GM18502 (cell line): ENCODE measurements at regions not wholly inside any gene's neighbourhood (a gene's known extent, or its start where the extent isn't known, plus 50 kb on each side); places are given as distances from the start of the nearest gene placed in this dataset.

Source experiments
- ATAC-seq: cut with Tn5 transposase; IDR thresholded peaks from one replicate; pipeline ENCODE4 v1.9.1; 2021; ENCODE audit warnings: mild to moderate bottlenecking; ENCODE audit not compliant: unreplicated experiment, poor library complexity

DNA sequence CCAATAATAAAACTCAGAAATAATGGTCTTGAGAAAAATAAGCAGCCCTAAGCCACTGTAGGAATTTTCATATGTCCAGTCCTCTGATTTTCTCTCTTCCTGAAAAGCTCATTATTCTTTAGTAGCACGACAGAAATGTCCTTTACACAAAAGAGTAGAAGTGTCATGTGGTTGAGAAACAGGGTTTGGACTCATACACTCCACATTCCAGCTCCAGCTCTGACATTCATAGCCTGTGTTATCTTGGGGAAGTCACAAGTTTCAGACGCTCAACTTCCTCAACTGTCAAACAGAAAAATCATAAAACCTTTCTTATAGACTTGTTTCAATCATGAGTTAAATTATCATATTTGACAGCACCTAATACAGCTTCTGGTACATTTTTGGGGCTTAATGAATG, 511.5 kb downstream of the TNS1 start:
- ATAC-seq = no peak

DNA sequence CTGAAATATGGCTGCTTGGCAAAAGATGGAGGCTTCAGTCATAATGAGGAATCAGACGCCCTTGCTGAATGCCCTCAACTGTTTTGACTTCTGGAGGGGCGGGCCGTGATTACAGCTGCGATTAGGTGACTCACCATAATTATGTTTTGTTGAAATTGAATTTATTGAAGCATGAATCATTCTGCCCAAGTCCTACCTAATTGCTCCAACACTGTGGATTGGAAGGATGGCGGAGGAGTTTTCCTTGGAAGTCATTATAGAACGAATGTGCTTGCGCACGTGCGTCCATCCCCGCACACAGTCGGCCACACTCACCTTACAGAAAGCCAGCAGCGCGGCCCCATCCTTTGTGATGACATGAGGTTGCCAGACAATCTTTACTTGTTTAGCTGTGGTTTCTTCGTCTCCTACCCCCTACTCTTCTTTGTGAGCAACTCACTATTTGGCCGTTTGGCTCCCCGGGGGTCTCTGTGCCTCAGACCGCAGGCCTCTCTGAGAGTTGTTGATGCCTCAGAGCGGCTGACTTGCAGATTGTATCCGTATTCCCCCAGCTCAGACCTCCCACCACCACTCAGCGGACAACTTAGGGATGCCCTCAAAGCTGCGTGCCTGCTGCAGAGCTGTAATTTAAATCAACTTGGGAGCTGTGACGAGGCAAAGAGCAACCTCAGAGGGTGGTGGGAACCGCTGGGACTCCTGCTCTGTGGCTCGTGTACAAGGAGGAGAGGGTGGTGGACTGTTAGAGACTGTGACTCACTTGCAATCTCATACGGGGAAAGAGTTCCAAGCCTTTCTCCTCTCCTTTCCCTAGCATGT, 513.4 kb downstream of the TNS1 start:
- ATAC-seq = no peak

GRCh38 chr2:217484046-217484445, 518.7 kb downstream of the TNS1 start:
- no peak for ATAC-seq

- no peak for ATAC-seq
Observed at GRCh38 chr2:217482056-217482710, 520.6 kb downstream of the TNS1 start.

DNA sequence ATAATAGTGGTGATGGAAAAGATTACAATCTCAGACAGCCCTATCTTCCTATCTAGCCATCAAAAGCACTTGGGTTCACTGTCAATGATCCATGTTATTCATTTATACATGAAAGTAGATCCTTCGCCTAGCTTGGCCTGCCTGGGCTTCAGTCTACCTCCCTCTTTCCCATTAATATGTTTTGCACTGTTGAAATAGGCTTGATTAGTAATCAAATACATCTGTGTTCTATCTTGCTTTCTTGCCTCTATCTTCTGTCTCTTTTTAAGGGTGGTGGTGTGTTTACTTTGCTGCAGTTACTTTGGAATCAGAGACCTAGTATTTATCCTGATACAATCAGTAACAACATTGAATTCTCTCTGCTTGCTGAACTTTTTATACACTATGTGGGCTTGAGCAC, 521.2 kb downstream of the TNS1 start:
- ATAC-seq = no peak

DNA sequence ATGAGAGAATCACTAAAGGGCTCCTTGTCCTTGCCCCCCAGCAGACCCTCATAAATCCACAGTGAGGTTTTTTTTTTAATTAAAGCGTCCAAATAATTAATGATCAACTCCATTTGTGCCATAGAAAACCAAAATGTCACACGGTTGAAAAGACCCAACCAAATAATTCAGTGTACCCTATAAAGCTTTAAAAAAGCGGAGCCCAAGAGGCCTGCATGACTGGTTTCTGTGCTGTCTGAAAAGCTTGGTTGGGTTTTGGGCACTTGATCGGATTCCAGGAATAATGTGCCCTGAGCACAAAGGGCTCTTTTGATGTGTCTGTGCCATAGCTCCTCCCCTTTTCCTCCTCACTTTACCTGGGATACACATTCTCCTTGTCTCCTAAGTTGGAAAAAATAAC, 523.2 kb downstream of the TNS1 start:
- ATAC-seq = no peak

- no peak for ATAC-seq
Observed at GRCh38 chr2:217478831-217479455, 523.9 kb downstream of the TNS1 start.

DNA sequence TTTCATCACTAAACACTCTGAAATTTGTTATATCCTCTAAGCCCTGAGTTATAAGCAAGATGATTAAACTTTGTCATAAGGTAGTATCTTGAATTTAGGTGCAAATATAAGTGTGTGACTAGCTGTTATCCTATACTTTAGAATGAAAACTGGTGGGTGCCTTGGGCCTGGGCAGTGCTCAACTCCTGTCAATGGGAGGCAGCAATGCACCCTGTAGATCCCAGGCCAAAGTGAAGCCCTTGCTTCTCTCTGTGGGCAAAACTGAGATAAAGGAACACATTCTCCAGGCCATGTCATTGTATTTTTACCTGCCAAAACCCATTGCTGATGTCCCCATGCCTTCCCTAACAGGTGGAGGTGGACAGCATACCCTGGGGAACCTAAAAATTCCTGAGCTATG, 525.2 kb downstream of the TNS1 start:
- ATAC-seq = no peak

DNA sequence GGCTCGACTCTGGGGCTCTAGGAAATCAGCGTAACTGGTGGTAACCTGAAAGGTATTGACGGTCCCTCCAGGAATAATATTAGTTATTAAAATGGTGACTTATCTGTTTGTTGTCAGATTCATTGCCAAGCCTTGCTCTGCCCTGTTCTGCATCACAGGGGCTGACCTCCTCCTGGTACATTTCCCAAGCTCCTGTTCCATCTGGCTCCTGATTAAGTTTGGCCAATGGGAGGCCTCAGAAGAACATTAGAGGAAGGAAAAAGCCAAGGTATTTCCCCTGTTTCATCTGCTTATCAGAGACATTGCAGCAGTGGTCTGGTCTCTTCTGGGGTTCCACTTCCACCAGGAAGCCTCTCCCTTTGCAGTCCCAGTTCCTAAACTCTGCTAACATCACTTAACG, 527.0 kb downstream of the TNS1 start:
- ATAC-seq = no peak

DNA sequence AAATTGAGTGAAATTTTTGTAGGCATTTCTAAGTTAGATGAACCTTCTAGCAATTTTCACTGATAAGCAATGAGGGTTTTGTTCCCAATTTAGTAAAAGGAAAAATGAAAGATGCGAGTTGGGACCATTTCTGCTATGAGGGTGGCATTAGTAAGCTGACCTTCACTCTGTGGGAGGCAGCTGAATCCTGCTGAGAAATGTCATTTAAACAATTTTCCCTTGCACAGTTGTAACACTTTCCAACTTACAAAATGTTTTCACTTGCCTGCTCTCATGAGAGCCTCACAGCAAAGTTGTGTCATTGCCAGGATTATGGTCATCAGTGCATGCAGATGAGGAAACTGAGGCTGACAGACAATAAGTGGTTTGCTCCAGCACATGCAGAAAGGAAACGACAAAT, 527.7 kb downstream of the TNS1 start:
- no peak for ATAC-seq

GRCh38 chr2:217471319-217471718, 531.5 kb downstream of the TNS1 start:
- ATAC-seq = no peak

DNA sequence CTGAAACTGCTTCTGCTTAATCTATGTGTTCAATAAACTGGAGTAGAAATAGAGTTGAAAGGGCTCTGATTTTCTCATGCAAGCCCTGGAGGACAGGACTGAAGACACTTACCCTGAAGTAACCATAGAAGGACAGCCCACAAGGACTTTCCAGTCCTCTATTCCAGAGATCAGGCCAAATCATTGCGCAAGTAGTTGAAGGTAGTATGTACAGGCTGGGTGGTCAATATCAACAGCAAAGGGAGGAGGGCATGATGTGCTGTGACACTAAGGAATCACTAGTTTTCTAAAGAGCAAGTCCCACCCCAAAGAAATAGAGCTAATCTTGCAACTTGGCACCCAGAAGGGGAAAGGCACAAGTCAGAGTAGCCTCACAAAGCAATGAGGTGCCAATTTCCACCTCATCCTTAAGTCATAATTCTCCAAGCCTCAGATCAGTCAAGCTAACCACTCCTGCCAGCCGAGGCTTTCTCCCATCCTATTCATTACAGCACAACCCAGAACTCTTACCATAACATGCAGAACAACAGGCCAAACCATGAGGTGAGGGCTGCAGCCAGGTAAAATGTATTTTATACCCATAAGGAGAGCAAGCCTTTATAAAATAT, 533.5 kb downstream of the TNS1 start:
- no peak for ATAC-seq

DNA sequence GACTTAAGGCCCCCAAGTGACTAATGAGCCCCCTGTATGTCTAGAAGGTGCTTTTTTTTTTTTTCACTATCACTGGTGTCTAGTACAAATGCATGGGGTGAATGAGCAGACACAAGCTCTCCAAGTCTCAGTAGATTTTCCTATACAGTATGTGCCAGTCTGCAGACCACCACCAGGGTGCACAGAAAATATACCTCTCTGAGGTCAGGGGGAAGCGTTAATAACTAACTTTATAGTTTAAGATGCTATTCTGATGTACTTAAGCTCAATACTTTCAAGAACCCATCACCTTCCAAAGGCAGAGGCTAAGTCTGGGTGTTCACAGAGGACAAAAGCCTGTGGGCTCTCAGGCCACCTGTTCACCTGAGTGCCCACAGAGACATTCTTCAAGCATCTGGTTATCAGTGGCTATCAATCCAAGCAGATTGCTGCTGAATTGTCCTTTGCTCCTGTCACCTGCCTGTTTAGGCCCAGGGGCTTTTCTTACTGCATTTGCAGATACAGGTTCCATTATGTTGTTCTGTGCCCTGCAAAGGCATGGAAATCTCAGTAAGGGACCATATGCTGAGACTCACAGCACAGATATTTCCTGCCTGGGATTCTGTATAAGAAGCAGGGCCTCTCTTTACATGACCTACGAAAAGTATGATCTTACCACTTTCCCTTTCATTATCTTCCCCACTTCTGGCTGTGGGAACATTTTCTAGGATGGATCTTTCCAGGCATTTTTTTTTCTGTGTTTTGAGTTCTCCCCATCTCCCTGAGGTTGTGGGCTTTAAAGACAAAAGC, 534.6 kb downstream of the TNS1 start:
- no peak for ATAC-seq

DNA sequence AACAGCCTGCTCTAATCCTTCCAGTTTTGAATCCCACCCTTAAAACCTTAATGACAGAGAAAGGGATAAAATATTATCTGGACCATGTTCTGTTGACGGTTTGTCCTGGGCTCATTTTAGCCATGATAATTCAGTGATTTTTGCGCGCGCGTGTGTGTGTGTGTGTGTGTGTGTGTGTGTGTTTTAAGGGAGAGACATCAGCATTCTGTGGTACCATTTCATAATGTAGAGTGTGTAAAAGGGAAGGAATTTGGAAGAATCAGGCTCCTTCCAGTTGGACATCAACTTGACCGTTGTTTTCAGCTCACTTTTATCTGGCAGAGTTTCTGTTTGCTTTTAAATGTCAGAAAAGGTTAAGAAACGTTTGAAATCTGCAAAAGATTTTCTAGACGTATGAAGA, 535.5 kb downstream of the TNS1 start:
- ATAC-seq = no peak

DNA sequence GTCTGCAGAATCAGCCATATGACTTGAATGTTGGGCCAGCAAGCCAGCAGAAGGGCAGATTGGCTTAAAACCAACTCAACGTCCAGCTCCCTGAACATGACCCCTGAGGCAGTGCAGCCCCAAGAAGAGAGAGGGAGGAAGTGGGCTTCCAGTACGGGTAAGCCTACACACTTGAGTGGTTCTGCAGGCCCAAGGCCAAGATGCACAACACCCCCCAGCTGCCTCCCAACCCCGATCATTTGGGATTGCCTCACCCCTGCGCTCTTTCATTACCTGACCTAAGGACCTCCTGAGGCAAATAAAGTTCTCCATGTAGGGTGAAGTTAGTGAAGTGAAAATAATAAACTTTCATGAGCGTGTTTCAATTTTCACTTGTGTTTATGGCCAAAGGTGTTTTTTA, 536.0 kb downstream of the TNS1 start:
- no peak for ATAC-seq

GRCh38 chr2:217466104-217466503, 536.7 kb downstream of the TNS1 start:
- no peak for ATAC-seq

GRCh38 chr2:217465100-217465499, 537.7 kb downstream of the TNS1 start:
- ATAC-seq = no peak

- no peak for ATAC-seq
Observed at GRCh38 chr2:217463402-217464075, 539.3 kb downstream of the TNS1 start.

DNA sequence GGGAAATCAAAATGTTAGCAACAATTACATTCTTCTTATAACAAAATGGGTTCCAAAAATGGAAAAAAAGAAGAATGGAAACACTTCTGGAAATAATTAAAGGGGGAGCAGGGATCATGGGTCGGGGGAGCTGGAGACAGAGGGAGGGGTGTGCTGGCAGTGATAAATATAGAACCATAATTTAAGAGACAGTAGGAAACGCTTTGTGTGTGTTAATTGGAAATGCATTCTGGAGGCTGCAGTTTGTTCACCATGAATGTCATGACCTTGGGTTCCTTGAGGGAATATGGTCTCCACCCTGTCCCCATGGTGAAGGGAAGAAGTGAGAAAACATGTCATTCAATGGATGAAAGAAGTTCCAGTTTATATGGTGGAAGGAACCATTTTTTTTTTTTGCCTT, 540.7 kb downstream of the TNS1 start:
- ATAC-seq = no peak

GRCh38 chr2:217461674-217462073, 541.1 kb downstream of the TNS1 start:
- ATAC-seq = no peak
